Activated CD8-positive, alpha-beta memory T cell treated with anti-CD3 and anti-CD28 coated beads, Interleukin-2, amount 50 U/mL, for 48 hours (primary cell): ENCODE measurements at regions not wholly inside any gene's neighbourhood (a gene's known extent, or its start where the extent isn't known, plus 50 kb on each side); places are given as distances from the start of the nearest gene placed in this dataset.
A peak's percentile ranks its signal among the peaks of the same experiment; 100 is the strongest.

ENCODE experiments used
- DNase-seq: peaks from one replicate; pipeline ENCODE4 v3.0.0-alpha.2; 2020

DNA sequence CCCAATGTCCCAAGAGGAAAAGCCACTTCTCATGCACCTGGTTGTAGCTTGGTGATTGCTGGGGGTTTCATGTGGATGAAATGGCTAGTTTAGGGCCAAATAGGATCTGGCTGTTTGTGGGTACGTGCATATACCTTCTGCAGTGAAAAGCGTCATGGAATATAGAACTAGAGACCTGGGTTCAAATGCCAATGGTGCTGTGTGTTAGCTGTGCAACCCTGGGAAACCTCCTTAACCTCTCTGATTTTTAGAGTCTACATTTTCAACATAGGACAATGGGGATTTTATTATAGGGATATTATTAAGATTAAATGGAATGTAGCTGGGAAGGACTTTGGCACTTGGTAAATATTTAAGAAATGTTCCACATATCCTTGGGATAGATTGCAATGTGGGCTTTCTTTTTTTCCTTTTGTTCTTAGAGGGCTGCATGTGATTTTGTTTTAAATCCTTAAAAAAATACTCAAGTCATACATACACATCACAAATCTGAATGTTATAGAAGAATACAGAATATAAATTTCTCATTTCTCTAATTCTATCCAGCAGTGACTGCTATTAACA is 112.6 kb upstream of the E2F8 start:
- no peak for DNase-seq

DNA sequence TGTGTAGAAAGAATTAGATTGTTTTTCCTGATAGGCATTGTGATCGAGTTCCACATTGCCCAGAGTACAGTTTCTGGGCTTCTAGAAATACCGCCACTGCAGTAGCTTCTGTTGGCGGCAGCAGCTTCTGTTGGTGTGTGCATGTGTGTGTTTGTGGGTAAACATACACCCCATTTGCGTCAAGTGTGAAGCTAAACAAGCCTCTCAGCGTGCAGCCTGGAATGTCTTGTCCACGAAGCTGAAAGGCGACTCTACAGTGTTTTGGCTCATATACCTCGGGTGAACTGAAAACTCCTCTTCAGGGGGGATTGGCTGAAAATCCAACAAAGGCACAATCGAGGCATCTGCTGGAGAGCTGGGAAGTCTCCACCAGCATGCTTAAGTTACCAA is 112.0 kb upstream of the E2F8 start:
- DNase-seq, result no peak

DNA sequence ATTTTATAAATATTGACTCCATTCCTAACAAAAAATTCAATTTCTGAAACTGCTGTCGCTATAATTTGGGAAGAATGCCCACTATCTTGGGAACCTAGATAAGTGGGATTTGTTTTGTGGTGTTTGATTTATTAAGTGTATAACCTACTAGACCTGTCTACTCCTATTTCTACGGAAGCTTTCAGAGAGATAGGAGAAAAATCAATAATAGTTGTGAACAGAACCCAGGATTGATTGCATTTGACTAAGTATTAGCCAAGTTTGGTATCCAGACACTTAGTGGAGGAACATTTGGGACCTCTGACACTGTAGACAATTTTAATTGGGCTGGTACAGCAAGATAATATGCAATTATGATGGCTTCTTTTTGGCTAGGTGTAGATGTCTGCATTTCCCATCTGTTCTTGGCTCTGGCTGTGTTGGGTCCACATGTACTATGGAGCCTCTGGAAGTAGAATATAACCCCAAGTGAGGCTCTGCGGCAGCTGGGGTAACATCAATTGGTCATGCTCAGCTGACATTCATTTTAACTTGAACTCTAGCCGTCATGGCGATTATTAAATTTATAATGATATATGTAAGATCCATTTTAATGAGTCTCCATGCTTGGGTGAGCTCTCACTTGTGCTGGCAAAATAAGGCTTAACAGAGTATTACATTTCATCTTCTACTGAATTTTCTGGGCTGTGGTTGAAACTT is 111.5 kb upstream of the E2F8 start:
- DNase-seq, result no peak

DNA sequence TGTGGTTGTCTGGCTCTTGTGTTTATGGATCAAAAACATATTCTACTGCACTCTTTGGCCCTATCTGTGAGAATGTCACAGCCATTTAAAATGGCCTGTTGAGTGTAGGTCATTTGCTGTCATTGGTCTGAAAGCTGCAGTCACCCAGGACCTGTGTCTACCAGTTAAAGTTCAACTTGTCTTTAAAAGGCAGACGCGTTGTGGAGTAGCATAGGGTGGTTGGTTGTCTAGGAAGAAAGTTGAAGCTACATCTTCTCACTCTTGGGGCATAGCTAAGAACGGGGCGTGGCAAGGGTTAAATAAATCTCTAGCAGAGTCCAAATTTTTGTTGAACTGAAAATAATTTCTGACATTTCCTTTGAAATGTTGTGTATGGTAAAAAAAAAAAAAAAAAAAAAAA is 110.7 kb upstream of the E2F8 start:
- no peak for DNase-seq

DNA sequence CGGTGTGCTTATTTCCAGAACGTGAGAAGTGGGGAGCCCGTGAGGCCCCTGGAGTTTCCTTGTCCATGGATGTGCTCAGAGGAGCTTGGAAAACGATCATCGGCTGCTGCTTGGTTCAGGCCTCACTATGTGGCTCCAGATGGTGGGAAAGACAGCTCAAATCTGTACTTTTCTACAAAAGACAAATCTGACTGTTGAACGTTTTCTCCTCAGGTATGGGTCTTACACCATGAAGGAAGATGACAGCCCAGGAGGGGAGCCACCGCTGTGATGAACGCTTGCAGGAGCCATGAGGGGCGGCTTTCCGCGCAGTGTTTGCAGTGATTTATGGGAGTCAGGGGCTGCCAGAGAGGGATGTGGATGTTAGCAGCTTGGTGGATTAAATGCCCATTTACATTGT is 109.4 kb upstream of the E2F8 start:
- DNase-seq, result no peak

DNA sequence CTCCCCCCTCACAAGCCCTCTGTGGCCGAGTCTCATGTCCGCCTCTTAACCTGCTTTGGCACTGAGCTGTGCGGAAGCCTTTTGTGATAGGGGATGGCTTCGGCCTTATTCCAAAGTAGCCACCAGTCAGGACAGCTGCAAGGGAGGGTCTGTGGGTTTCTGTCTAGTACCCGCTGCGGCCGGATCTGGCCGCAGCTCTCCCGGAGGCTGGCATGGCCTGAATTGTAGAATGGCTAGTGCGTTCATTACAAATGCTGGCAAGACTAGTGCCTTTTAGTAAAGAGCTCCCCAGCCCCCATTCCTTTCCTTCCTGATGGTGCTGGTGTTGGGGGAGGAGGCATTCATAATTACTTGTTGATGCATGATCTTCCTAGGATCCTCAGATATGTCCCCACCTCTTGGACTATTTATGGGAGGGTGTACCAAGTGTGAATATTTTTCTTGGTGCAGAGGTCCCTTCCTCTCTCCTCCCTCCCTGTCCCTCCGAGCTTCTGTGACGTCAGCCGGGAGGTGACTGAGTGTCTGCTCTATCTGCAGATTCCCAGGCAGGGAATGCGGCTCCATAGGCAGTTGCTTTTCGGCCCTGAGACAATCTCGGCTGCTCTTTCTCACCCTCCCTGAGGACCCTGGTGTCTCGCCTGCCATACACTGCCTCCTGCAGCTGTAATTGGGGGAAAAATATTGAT is 108.7 kb upstream of the E2F8 start:
- DNase-seq, result no peak

DNA sequence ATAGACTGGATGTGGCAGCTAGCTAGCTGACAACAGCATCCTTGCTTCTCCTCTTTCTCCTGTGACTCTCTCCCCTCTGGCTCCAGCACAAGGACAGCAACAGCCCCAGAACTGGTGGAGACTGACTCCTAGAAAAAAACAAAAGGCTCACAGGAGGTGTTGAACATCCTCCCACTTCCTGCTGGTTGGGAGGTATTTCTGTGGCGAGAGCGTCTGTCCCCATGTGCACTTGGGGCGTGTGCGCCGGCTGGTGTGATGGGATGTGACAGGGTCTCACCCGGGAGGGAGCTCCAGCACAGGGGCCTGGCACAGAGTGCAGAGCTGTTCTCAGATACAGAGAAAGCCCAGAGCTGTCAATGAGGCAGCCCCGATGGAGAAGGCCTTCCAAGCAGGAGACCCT is 107.2 kb upstream of the E2F8 start:
- no peak for DNase-seq

DNA sequence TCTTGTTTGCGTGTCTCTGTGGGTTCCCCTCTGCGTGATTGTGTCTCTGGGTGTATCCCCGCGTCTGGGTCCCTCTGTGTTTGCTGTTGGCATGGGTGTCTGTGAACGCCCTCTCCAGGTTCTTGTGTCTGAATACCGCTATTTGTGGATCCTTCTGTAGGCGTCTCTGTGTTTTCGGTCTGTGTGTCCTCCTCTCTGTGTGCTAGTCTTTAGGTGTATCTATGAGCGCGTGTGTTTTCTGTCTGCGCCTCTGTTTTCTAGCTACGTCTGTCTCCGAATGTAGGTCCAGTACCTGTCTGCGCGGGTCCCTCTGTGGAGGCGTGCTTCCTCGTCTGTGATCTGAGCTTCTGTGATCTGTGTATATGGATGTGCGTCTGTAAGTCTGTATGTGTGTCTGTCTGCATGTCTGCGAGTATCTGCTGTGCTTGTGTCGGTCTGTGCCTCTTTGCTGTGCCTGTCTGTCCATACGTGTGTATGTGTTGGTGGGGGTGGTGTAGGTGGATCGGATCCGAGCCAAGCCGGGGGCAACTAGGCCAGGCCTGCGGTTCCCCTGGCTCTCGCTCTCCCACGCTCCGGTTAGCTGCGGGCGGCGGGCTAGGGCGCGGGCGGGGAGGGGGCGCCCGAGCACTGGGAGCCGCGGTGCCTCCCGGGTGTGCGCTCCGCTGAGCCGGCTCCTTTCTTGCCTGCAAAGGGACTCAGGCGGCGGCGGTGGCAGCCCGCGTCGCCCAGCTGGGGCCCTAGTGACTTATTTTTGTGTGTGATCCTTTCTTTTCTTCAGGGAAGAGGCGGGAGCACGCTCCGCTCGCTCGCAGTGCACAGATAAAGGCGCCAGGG is 105.3 kb upstream of the E2F8 start:
- DNase-seq, result no peak

DNA sequence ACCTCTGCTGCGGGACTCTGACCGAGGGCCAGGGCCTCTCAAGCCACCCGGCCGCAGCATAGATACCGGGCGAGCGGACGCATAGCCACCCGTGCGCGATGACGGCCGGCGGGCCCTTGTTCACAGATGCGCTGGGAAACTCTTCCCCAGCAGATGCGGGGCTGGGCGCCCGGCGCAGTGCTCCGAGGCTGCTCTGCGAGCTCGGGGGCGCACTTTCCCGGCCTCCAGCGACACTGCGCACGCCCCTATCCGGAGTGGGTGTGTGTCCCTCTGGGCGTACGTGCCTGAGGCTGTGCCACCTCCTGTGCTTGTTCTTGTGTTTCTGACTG is 104.7 kb upstream of the E2F8 start:
- DNase-seq, result peak; percentile 51

DNA sequence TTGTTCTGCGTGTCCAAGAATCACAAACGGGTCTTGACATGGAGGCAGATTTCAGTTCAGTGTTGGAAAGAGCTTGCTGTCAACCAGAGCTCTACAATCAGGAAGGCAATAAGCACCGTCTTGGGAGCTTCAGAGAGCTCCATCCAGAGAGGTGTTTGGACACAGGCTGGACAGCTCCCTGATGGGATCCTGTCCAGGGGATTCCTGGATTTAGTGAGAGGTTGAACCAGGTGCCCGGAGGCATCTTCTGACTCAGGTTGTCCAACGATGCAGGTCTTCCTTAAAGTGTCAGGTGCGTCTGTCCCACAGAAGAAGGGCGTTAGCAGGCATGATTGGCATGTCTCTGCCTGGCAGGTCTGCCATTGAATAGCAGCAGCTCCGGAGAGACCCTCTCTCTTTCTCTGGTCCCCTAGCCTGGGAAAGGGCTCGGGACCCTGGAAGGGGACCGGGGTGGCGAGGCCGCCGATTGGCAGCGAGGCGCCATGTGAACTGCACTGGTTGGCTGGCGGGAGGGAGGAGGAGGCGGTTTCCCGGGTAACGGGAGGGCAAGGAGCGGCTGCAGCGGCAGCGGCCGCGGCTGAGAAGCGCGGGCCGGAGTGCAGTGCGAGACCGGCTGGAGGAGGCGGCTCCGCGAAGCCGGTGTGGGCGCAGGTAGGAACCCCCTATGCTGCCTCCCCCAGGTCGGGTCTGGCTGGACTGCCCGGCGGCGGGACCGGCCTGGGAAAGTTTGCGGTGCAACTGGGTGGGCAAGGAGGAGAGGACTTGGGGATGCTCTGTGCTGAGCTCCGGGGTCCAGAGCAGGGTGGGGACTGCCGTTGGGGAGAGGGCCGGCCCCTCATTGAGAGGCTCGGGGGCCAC is 104.1 kb upstream of the E2F8 start:
- no peak for DNase-seq

DNA sequence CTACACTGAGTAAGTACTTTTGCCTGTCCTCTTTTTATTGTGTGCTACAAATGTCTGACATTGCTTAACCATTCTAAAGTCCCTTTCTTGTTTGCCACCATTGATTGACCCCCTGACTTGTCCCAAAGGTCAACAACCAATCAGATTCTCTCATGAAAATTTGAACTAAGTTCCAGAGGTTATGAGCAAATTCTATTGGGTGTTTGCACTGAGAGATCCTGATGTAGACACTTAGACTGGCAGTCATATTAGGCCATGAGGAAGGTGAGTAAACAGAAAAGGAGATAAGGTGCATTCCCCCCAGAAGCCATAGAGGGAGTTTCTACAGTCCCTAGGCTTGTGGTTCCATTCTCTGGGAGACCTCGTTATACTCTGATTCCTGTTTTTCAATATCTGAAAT is 101.3 kb upstream of the E2F8 start:
- no peak for DNase-seq

DNA sequence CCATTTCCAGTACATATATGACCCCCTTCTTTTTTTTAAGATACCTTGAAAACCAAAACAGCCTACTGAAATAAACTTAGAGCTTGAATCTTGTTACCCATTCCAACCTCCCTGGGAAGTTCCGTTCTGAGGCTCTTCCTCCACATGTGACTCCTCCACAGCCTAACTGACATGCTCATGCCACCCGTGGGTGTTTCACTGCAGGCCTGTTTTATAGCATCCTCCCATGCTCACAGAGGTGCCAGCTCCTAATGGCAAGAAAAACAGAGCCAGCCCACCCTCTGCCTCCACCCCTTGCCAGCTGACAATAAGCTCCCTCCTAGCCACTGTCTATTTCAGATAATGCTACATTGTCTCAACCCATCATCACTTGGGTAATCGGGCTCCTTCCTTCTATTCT is 97.6 kb upstream of the E2F8 start:
- DNase-seq, result no peak

DNA sequence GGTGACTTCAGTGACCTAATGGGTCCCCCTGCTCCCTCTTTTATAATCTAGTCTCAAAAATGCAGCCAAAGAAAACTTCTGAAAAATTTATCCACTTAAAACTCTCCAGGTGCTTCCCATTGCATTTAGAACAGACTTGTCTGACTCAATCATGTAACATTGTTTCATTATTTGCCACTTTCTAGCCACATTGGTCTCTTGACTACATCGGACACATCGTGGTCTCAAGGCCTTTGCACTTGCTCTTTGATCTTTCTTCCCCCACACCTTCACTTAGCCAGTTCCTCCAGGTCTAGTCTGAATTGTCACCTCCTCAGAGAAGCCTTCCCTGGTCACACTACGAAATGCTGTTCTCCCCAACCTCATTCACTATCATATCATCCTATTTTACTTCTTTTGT is 97.0 kb upstream of the E2F8 start:
- no peak for DNase-seq

DNA sequence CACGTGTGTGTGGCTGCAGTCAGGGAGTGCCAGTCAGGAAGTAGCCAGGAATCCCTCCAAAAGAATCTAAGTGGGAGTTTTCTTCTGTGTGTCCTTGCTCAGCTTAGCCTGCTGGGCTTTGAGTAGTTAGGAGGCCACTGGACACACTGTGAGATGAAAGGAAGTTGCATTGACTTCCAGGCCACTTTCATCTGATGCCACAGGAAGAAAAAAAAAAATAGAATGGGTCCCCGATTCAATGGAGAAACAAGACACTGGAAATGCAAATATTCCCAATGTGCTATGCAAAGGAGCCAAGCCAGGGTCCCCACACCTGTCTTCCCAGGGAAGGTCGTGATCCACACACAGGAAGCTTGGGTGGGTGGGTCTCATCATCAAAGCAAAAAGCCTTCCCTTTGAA is 95.6 kb upstream of the E2F8 start:
- no peak for DNase-seq

DNA sequence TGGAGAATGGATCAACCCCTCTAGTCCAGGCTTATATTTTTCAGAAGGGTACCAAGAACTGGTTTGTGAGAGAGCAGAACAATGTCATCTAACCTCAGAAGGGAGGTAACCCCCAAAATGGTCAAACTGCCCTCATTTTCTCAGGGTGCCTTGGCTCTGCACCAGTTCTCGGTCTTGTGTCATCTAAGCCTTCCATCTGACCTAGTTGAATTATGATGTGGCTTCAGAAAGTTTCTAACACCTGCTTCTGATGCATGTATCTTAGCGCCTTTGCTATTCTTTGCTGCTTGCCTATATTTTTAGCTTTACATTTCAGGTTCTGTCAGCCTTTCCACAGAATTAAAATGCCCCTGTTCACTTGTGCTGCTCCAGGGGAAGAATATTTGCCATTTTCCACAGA is 91.7 kb upstream of the E2F8 start:
- DNase-seq, result no peak

DNA sequence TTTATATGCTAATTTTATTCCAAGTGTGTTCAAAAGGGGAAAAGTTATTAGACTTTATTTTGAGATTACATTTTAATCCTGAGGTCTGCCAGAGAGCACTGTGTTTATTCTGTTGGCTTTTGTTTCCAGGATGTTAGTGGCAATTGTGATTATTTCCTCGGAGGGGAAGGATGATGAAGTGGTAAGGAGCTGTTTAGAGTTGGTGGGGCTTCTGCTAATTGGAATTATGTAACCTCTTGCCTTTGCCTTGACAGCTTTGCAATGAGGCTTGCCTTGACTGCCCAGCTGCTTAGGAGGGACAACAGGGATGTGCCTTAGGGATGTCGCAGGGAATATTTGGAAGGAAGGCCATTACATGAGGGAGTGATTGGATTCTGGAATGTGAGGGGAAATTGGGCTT is 89.7 kb upstream of the E2F8 start:
- DNase-seq, result no peak

DNA sequence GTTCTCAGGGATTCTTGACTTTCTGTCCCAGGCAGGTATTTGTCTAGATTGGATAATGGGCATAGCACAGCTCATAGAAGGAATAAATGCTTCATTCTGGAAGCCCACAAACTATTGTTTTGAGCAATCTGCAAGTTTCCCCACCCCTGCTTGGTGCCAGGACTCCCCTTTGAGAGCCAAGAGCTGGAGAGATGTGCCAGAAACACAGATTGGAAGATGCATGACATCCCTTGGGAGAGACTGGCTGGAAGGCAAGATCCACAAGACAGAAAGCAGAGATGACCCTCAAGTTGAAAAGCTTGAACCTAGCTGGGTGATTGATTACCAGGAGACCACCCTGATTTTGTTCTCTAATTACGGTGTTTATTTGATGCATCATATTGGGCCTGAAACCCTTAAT is 89.2 kb upstream of the E2F8 start:
- DNase-seq, result no peak

DNA sequence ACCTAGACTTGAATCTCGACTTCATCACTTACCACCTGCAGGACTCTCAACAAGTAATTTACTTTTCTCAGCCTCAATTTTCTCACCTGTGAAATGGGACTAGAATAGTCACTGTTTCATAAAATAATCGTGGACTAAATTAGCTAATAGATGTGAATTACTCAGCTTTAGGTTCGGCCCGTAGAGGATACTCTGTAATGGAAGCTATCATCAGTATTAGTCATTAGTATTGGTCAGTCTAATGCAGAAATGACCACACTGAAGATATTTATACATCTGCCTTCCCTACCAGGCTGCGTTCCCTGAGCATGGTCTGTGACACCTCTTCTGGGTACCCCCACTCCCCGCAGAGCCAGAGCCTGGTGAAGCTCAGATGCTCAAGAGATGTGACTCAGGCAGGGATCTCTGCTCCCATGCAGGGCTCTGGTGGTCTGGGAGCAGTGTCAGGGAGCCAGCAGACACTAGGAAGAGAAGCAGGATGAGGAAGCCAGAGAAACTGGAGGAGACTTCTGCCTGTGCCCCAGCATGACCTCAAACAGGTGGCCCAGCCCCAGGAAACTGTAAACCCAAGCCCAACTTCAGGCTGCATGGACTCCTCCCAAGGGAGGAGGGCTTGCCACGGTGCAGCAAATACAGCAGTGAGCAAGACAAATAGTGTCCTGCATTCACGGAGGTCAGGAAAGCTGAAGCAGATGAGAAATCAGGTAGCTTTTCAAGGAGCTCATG is 88.0 kb upstream of the E2F8 start:
- no peak for DNase-seq

DNA sequence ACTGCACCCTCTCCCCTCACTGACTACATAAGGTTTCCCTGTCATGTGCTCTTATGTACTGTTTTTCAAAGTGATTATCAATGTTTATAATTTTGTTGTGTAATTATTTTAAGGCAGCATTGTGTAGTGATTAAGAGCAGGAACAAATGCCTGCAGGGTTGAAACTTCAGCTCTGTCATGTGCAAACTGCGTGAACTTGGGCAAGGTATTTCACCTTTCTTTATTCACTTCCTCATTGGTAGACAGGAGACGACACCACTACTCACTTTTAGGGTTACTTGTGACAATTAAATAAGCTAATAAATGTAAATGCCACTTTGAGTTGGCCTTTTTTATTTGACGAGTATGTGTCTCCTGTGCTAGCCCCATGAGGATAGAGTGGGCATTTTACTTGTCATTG is 86.5 kb upstream of the E2F8 start:
- no peak for DNase-seq

DNA sequence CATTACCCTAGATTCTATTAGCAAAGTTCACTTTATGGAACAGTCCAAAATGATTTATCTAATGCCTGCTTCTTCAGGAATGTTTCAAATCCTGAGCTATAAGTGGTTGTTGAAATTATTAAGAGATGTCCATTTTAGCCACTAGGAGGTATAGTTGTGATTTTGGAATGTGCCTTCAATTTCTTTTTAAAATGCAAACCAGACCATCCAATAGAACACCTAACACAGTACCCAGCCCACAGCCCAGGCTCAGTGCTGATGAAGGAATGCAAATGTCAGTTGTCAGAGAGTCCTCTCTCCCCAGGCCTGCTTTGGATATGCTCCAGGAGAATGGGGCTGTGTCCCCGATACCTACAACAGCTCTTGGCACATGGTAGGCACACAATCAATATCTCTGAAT is 85.8 kb upstream of the E2F8 start:
- DNase-seq, result no peak

DNA sequence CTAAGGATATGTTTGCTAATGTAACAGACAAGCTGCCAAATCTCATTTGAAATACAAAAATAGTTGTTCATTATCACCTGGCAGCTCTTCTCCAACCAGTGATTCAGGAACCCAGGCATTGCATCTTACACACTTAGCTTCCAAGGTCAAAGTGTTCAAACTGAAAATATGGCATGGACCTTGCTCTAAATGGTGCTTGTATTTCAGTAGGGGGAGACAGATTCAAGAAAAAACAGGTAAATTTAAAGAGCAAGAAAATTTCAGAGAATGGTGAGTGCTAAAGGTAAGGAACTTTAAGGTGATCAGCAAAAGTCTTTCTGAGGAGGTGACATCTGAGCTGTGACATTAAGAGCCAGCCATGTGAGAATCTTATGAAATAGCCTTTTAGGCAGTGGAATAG is 82.8 kb upstream of the E2F8 start:
- DNase-seq, result no peak

DNA sequence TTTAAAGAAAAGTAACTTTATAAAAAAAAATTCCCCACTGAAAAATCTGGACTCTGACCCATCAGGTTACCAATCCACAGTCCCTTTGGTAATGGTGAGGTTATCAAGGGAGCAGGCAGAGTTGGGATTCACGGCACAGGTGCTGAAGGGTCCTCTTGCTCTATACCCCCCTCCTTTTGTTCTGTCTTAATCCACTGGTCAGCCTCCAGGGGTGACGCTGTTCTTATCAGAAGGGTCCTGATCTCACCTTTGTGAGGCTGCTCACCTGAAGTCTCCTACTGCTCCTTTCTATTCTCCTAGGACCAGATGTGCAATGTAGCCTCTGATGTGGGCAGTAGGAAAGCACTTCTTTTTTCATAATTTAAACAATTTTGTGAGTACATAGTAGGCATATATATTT is 80.6 kb upstream of the E2F8 start:
- no peak for DNase-seq
